ENCODE measurements at regions not wholly inside any gene's neighbourhood (a gene's known extent, or its start where the extent isn't known, plus 50 kb on each side); places are given as distances from the start of the nearest gene placed in this dataset.
A peak's percentile ranks its signal among the peaks of the same experiment; 100 is the strongest.
"Not testable (repeated sequence)": the region's sequence is repeated elsewhere in the genome, so short reads cannot be mapped to it uniquely, and the experiment has no call there.

DNA sequence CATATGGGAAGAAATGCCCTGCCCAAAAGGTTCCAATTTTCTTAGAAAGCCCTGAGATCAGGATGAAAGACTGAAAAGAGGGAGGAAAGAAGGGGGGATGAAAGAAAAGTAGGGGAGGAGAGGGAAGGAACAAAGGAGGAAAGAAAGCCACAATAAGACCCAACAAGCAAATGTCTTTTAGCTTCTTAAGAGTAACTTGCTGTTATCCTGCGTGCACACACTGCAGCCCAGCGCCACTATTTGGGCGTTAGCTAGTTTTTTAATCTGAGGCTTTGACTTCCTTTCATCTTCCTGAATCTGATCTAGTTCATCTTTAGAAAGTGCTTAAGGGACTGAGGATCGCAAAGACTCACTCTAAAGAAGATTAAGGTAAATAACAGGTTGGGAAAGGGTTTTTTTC, 77.4 kb upstream of the HDDC2 start:
- Mint-ChIP-seq H3K27ac (no peak overlapping the region), H3K4me3 (no peak overlapping the region), H3K27me3 (peaks cover 17 to 46% (median 21%) of the 10 kb centered on the region in 5 donors), H3K9me3 (peaks cover 0 to 2% (median 0%) of the 10 kb centered on the region in 9 donors), H3K4me1 (no peaks in the 10 kb centered on the region), H3K36me3 (no peaks in the 10 kb centered on the region)
- no peak for ATAC-seq
- no peak for DNase-seq
- POLR2A ChIA-PET = no interaction called here

- H3K36me3 Mint-ChIP-seq = no peaks in the 10 kb centered on the region
- H3K4me1 Mint-ChIP-seq = no peaks in the 10 kb centered on the region
- H3K9me3 Mint-ChIP-seq = peaks cover 0 to 2% (median 0%) of the 10 kb centered on the region in 9 donors
- DNase-seq (no peak), ATAC-seq (no peak)
- POLR2A ChIA-PET = no interaction called here
- no peak overlapping the region for H3K4me3 Mint-ChIP-seq
- H3K27ac Mint-ChIP-seq = no peak overlapping the region
- peaks cover 14 to 41% (median 16%) of the 10 kb centered on the region in 5 donors for H3K27me3 Mint-ChIP-seq
Observed at GRCh38 chr6:125380474-125380873, 78.7 kb upstream of the HDDC2 start.

- H3K36me3 Mint-ChIP-seq, POLR2A ChIA-PET, H3K9me3 Mint-ChIP-seq, ATAC-seq, DNase-seq, H3K27ac Mint-ChIP-seq, H3K4me1 Mint-ChIP-seq, H3K4me3 Mint-ChIP-seq: not testable (repeated sequence)
- H3K27me3 Mint-ChIP-seq = peaks cover 8 to 35% (median 16%) of the 10 kb centered on the region in 5 donors
Observed at GRCh38 chr6:125386337-125386736, 84.6 kb upstream of the HDDC2 start.

DNA sequence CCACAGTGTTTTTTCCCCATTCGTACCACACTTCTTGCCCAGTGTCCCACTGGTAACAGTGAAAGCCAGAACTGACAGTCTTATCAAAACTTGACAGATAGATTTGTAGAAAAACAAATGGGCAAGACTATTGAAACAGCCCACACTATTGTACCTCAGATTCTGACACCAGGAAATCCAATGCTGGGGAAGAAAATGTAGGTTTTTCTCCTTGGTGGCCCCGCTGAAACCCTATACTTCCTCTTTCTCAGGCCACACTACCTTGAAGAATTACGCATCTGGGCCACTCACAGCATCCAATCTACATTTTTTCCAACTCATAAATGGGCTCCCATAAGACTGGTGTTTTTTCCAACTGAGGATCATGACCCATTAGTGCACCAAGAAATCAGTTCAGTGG, 90.9 kb upstream of the HDDC2 start:
- Mint-ChIP-seq H3K27me3 (peaks cover 8 to 31% (median 16%) of the 10 kb centered on the region in 5 donors), H3K9me3 (peaks cover 0 to 5% (median 2%) of the 10 kb centered on the region in 9 donors), H3K27ac (peak overlapping the region in 2 of 10 donors; percentile 4 to 66), H3K4me3 (no peak overlapping the region), H3K36me3 (peaks cover 0 to 17% (median 2%) of the 10 kb centered on the region in 3 donors), H3K4me1 (peaks cover 8 to 16% (median 10%) of the 10 kb centered on the region in 4 donors)
- POLR2A ChIA-PET = no interaction called here
- DNase-seq (no peak), ATAC-seq (no peak)

DNA sequence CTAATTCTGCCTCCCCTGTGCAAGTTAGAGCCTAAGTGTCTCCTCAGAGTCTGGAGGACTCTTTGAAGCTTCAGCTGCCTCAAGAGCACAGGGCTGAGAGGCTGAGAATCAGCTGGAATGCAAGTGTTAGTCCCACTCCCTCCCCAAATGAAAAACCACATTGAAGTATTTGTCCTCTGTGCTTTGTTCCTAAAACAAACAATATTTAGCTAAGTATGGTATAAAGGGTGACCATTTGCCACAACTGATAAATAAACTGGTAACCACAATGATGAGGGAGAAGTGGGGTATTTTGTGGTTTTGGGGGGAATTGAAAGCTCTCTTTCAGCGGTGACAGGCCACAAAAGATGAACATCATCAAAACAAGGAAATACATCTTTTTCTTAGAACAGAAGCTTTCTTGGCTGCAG, 91.7 kb upstream of the HDDC2 start:
- peak in 1 of 2 donors; percentile 30 for ATAC-seq
- POLR2A ChIA-PET = no interaction called here
- Mint-ChIP-seq H3K27me3 (peaks cover 8 to 31% (median 18%) of the 10 kb centered on the region in 5 donors), H3K4me3 (peak overlapping the region in 3 of 10 donors; percentile 19 to 30 (median 20)), H3K9me3 (peaks cover 0 to 11% (median 3%) of the 10 kb centered on the region in 9 donors), H3K27ac (peak overlapping the region in 6 of 10 donors; percentile 4 to 37 (median 18)), H3K4me1 (peaks cover 8 to 16% (median 10%) of the 10 kb centered on the region in 4 donors), H3K36me3 (peaks cover 1 to 18% (median 2%) of the 10 kb centered on the region in 3 donors)
- DNase-seq = peak in 3 of 10 donors; percentile 1 to 9 (median 4)

GRCh38 chr6:125406741-125407140, 105.0 kb upstream of the HDDC2 start:
- POLR2A ChIA-PET = no interaction called here
- DNase-seq (no peak), ATAC-seq (no peak)
- no peak overlapping the region for H3K27ac Mint-ChIP-seq
- H3K9me3 Mint-ChIP-seq = peaks cover 0 to 4% (median 0%) of the 10 kb centered on the region in 9 donors
- H3K4me3 Mint-ChIP-seq = no peak overlapping the region
- no peaks in the 10 kb centered on the region for H3K36me3 Mint-ChIP-seq
- H3K4me1 Mint-ChIP-seq = no peaks in the 10 kb centered on the region
- H3K27me3 Mint-ChIP-seq = peaks cover 3 to 19% (median 5%) of the 10 kb centered on the region in 5 donors

DNA sequence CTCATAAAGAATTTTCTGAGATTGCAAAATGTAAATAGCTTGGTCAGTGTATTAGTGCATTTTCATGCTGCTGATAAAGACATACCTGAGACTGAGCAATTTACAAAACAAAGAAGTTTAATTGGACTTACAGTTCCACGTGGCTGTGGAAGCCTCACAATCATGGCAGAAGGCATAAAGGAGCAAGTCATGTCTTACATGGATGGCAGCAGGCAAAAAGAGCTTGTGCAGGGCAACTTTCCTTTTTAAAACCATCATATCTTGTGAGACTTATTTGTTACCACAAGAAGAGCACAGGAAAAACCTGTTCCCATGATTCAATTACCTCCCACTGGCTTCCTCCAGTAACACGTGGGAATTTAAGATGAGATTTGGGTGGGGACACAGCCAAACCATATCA, 112.7 kb upstream of the HDDC2 start:
- H3K9me3 Mint-ChIP-seq = peaks cover 0 to 20% (median 0%) of the 10 kb centered on the region in 9 donors
- H3K4me3 Mint-ChIP-seq = no peak overlapping the region
- H3K27me3 Mint-ChIP-seq = peaks cover 2 to 7% (median 2%) of the 10 kb centered on the region in 5 donors
- peaks cover 0 to 6% (median 0%) of the 10 kb centered on the region in 3 donors for H3K36me3 Mint-ChIP-seq
- POLR2A ChIA-PET = no interaction called here
- no peaks in the 10 kb centered on the region for H3K4me1 Mint-ChIP-seq
- no peak for ATAC-seq
- H3K27ac Mint-ChIP-seq = no peak overlapping the region
- DNase-seq = no peak

GRCh38 chr6:125415913-125416312, 114.1 kb upstream of the HDDC2 start:
- H3K27ac Mint-ChIP-seq = no peak overlapping the region
- peaks cover 0 to 7% (median 0%) of the 10 kb centered on the region in 5 donors for H3K27me3 Mint-ChIP-seq
- ATAC-seq (no peak), DNase-seq (no peak)
- no peaks in the 10 kb centered on the region for H3K4me1 Mint-ChIP-seq
- no peak overlapping the region for H3K4me3 Mint-ChIP-seq
- H3K36me3 Mint-ChIP-seq = peaks cover 0 to 6% (median 0%) of the 10 kb centered on the region in 3 donors
- POLR2A ChIA-PET = no interaction called here
- H3K9me3 Mint-ChIP-seq = peaks cover 0 to 20% (median 0%) of the 10 kb centered on the region in 9 donors

DNA sequence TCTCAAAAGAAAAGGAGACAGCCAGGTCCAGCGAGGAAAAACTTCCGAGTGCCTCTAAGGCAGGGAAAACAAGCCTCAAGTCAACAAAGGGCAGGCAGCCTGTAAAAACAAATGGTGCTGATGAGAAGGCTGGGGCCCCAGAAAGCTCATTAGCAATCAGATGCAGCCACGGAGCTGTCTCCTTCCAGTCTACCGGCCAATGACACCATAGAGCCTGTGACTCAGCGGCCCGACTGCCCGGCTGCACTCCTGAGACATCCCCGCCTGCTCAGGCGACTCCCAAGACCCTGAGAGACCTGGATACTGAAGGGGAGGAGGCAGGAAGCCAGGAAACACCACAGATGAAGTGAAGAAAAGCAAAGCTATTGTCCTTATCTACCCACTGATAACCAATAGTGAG, 120.1 kb upstream of the HDDC2 start:
- no peaks in the 10 kb centered on the region for H3K9me3 Mint-ChIP-seq
- H3K4me1 Mint-ChIP-seq = no peaks in the 10 kb centered on the region
- POLR2A ChIA-PET = no interaction called here
- peaks cover 0 to 6% (median 0%) of the 10 kb centered on the region in 3 donors for H3K36me3 Mint-ChIP-seq
- no peak for DNase-seq
- no peak for ATAC-seq
- no peak overlapping the region for H3K27ac Mint-ChIP-seq
- H3K27me3 Mint-ChIP-seq = peaks cover 0 to 6% (median 1%) of the 10 kb centered on the region in 5 donors
- H3K4me3 Mint-ChIP-seq = no peak overlapping the region

GRCh38 chr6:125423047-125423446, 121.3 kb upstream of the HDDC2 start:
- POLR2A ChIA-PET = no interaction called here
- DNase-seq (no peak), ATAC-seq (no peak)
- H3K27me3 Mint-ChIP-seq = peaks cover 1 to 14% (median 5%) of the 10 kb centered on the region in 5 donors
- H3K9me3 Mint-ChIP-seq = peaks cover 0 to 2% (median 0%) of the 10 kb centered on the region in 9 donors
- peaks cover 0 to 1% (median 0%) of the 10 kb centered on the region in 3 donors for H3K36me3 Mint-ChIP-seq
- no peaks in the 10 kb centered on the region for H3K4me1 Mint-ChIP-seq
- H3K27ac Mint-ChIP-seq = no peak overlapping the region
- H3K4me3 Mint-ChIP-seq = no peak overlapping the region

DNA sequence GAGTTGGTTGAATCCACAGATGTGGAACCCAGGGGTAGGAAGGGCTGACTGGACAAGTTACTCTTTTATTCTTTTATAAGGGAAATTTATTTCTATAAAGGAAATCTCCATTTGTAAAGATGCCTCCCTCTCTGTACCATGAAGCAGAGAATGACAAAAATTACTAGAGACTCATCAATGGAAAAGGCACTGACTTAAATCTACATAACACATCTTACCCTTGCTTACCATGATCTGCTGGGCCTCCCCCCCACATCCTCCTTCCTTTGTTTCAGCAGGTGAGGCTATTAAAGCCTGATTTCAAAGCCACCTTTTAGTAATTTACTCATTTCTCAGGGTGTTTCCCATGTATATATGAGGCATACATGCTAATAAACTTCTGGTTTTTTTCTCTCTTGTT, 130.2 kb upstream of the HDDC2 start:
- no peak for ATAC-seq
- POLR2A ChIA-PET = no interaction called here
- Mint-ChIP-seq H3K4me3 (no peak overlapping the region), H3K4me1 (peaks cover 0 to 5% (median 0%) of the 10 kb centered on the region in 4 donors), H3K36me3 (peaks cover 0 to 7% (median 0%) of the 10 kb centered on the region in 3 donors), H3K27ac (no peak overlapping the region), H3K9me3 (peaks cover 0 to 9% (median 0%) of the 10 kb centered on the region in 9 donors), H3K27me3 (peaks cover 8 to 39% (median 18%) of the 10 kb centered on the region in 5 donors)
- DNase-seq = no peak

DNA sequence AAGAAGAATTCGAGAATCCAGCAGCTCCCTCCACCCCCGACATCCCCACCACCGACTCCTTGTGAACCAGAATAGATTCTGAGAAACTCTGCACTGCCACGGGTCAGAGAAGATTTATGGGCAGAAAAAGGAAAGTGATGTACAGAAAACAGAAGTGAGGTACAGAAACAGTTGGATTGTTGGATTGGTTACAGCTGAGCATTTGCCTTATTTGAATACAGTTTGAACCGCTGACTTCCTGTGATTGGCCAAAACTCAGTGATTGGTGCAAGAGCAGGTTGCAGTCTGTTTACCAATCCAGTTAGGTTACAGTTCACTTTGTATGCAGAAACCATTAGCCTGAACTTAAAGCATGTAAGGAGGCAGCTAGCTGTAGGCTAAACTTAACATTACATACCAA, 131.2 kb upstream of the HDDC2 start:
- ATAC-seq (no peak), DNase-seq (no peak)
- peaks cover 0 to 9% (median 0%) of the 10 kb centered on the region in 9 donors for H3K9me3 Mint-ChIP-seq
- peaks cover 0 to 6% (median 0%) of the 10 kb centered on the region in 3 donors for H3K36me3 Mint-ChIP-seq
- POLR2A ChIA-PET = no interaction called here
- H3K4me3 Mint-ChIP-seq = no peak overlapping the region
- H3K4me1 Mint-ChIP-seq = peaks cover 0 to 5% (median 0%) of the 10 kb centered on the region in 4 donors
- no peak overlapping the region for H3K27ac Mint-ChIP-seq
- H3K27me3 Mint-ChIP-seq = peaks cover 9 to 31% (median 18%) of the 10 kb centered on the region in 5 donors

GRCh38 chr6:125434760-125435159, 133.0 kb upstream of the HDDC2 start:
- Mint-ChIP-seq H3K36me3 (no peaks in the 10 kb centered on the region), H3K9me3 (peaks cover 0 to 3% (median 0%) of the 10 kb centered on the region in 9 donors), H3K27ac (no peak overlapping the region), H3K4me3 (no peak overlapping the region), H3K4me1 (peaks cover 0 to 5% (median 0%) of the 10 kb centered on the region in 4 donors), H3K27me3 (peaks cover 6 to 21% (median 19%) of the 10 kb centered on the region in 5 donors)
- no peak for ATAC-seq
- DNase-seq = no peak
- POLR2A ChIA-PET = no interaction called here

DNA sequence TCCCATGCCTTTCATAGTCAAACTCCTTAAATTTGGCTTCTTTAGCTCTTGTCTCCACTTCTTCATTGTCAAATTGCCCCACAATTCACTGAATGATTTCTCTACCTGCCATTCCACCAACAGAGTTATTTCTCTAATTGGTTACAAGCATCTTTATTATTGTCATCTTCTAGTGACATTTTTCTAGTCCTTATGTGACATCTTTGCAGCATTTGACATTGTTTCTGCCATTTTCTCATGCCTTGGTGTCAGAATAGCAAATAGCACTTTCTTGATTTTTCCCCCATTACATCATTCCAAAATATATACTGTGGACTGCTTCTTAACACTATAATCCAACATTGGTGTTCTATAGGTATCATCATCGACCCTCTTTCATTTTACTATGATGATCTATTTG, 137.7 kb upstream of the HDDC2 start:
- no peak overlapping the region for H3K4me3 Mint-ChIP-seq
- no peaks in the 10 kb centered on the region for H3K36me3 Mint-ChIP-seq
- peaks cover 0 to 3% (median 0%) of the 10 kb centered on the region in 9 donors for H3K9me3 Mint-ChIP-seq
- ATAC-seq (no peak), DNase-seq (no peak)
- peaks cover 4 to 23% (median 6%) of the 10 kb centered on the region in 5 donors for H3K27me3 Mint-ChIP-seq
- POLR2A ChIA-PET = no interaction called here
- no peaks in the 10 kb centered on the region for H3K4me1 Mint-ChIP-seq
- no peak overlapping the region for H3K27ac Mint-ChIP-seq

All from naive thymus-derived CD8-positive, alpha-beta T cell (primary cell).